NCI-H1694 (cell line): ENCODE measurements at regions not wholly inside any gene's neighbourhood (a gene's known extent, or its start where the extent isn't known, plus 50 kb on each side); places are given as distances from the start of the nearest gene placed in this dataset.
"Not testable (repeated sequence)": the region's sequence is repeated elsewhere in the genome, so short reads cannot be mapped to it uniquely, and the experiment has no call there.

Experiments
- DNase-seq: peaks from one replicate; lab custom pipeline; 2025; lab: John Stamatoyannopoulos, UW

DNA sequence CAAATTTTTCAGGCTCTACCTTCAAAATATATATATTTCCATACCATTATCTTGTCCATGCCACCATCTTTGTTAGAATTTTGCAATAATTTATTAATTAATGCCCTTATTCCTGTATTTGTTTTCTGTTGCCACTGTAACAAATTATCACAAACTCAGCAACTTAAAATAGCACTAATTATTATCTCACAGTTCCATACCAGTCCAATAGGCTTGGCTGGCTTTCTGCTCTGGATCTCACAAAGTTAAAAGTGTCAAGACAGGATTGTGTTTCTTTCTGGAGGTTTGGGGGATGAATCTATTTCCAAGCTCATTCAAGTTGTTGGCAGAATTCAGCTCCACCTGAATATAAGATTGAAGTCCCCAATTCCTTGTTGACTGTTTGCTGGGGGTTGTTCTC is 58.6 kb upstream of the SLC38A4 start:
- DNase-seq, result no peak

DNA sequence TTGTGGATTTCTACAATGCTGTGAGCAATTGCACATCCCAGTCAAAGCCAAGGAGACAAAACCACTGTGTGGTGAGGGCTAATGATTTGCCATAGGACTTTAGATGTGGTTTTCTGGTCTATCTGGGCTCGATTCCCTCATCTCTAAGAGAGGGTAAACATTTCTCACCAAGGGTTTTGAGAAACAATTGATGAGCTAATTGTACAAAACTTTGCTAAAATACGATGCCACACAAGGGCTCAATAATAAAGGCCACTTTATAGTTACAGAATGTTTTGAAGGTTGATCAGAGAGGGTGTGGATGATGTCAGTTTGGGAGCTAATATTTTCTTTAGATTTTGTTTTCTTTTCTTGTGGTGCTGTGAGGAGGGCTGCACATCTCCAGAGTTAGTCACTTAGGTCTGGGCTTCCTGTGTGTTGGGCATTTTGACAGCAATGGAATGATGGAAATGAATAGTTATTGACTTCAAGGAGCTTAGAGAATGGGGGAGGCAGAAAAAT is 60.8 kb upstream of the SLC38A4 start:
- DNase-seq, result no peak

DNA sequence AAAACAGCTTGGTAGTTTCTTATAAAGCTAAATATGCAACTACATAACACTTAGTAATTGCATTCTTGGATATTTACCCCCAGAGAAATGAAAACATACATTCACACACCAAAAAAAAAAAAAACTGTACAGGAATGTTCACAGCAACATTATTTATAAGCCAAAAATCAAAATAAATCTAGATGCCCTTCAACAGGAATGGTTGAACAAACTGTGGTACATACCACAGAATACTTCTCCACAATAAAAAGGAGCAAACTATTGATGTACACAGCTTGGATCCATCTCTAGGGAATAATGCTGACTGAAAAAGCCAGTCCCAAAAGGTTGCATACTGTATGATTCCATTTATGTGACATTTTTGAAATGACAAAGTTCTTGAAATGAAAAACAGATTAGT is 62.1 kb upstream of the SLC38A4 start:
- no peak for DNase-seq

DNA sequence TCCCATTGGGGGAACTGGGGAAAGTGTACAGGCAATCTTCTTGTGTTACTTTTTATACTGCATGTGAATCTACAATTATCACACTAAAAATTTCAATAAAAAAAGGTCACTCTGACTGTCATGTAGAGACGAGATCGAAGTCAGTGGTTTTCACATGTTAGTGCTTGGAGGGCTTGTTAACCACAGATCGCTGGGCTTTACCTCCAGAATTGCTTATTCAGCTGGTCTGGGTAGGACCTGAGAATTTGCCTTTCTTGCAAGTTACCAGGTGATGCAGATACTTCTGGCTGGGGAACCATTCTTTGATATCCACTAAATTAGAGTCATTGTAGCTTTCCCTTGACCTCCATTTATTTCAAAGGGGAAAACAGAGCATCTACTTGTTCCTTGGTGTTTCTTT is 62.8 kb upstream of the SLC38A4 start:
- no peak for DNase-seq

DNA sequence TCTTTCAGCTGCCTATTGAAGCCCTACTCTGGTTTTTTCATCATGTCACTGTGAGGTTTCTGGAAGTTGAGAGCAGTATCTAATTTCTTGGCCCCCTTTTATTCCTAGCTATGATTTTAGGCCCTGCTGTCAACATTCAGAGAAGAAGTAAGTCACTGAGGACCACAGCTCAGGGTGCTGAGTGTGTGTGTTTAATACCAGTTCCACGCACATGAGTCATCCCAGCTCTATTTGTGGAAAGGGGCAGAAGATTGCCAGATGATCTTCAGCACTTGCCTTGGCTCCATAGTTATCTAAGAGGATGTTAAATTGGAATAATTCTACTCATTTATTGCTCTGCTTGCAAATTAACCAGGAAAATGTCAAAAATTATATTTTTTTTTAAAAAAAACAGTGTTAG is 65.5 kb upstream of the SLC38A4 start:
- DNase-seq, result no peak

DNA sequence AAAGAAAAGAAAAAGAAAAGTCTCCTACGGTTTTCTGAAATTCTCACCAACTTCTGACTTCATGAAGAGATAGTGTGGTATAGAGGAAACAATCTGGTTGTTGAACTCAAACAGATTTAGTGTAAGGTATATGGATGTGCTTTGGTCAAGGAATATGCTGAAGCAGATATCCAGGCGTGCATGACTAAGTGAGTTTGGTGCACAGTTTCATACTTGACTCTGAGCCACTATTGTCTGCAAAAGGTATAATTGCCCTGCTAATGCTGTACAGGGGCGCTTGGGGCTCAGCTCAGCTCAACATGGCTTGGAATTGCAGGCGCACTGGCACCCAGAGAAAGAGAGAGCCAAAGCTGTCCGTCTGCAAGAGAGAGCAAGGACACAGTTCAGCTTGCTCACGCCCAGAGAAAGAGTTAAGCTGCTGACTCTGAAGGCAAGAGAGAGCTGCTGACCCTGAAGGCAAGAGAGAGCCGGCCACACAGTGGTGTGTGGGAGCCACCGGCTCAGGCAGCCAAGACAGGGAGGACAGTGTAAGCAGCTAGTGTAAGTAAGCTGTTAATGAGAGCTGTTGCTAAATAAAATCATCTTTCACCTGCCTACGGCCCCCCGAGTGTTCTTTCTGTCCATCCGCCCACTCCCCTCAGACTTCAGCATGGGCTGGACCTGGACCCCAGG is 66.4 kb upstream of the SLC38A4 start:
- no peak for DNase-seq

DNA sequence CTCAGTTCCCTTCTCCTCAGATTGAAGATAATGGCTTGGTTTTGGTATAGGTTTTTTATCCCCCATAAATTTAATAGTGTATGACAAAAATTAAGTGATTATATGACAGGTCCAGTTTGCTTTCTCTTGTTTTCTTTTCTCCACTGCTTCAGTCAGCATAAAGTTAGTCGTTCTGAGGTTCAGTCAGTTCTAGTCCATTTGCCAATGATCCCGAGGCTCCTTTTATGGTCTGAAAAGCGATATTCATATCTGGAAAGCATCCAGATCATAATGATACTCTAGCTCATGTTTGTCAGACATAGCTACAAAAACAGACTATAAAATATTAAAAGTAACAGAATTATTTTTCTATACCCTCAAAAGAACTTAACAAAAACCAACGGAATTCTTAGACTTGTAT is 67.1 kb upstream of the SLC38A4 start:
- no peak for DNase-seq

DNA sequence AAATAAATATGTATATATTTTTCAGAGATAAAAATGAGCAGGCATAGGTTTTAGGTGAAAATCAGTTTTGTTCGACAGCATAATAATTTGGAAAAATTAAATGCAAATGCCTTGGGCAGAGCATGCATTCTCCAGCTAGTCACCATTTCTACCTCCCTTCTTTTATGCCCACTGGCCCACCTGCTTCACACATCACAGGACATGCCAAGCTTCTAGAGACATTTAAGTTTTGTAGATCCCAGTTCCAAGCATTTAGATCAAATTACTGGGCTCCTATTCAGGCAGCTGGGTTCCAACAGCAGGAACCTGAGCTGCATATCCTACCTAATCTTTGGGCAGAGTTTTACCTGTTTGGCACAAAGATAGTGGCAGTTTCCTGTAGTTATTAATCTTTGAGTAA is 67.6 kb upstream of the SLC38A4 start:
- DNase-seq, result no peak

DNA sequence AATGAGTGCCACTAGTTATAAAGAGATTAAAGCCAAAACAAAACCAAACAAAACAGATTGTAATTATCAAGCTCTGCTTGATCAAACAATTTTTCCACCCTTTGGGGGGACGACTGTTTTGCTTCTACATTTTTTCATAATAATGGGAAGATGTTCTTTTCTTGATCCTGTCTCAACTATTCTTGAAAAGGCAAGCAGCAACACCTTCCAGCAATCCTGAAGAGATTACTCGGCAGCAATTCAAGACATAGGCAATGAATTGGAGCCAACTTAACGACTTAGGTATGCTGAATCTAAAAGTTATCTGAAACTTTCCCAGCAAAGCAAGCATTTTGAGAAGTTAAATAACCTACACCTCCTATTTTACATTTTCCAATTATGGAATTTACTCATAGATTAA is 69.9 kb upstream of the SLC38A4 start:
- no peak for DNase-seq

DNA sequence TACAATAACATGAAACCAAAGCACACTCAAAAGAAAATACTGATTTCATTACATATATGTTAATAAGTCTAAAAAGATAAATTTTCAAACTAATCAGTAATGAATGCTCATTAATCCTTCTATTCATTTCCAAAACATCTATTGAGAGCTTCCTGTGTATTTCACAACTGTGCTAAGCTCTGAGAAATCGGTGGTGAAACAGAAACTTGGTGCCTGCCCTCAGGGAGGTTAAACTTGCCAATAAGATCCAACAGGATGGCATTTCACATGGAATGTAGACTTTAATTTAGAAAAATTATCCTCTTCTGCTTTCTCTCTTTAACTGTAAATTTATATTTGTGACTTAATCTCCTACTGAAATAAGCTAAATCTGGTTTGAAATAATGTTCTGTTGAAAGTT is 70.9 kb upstream of the SLC38A4 start:
- DNase-seq, result no peak

DNA sequence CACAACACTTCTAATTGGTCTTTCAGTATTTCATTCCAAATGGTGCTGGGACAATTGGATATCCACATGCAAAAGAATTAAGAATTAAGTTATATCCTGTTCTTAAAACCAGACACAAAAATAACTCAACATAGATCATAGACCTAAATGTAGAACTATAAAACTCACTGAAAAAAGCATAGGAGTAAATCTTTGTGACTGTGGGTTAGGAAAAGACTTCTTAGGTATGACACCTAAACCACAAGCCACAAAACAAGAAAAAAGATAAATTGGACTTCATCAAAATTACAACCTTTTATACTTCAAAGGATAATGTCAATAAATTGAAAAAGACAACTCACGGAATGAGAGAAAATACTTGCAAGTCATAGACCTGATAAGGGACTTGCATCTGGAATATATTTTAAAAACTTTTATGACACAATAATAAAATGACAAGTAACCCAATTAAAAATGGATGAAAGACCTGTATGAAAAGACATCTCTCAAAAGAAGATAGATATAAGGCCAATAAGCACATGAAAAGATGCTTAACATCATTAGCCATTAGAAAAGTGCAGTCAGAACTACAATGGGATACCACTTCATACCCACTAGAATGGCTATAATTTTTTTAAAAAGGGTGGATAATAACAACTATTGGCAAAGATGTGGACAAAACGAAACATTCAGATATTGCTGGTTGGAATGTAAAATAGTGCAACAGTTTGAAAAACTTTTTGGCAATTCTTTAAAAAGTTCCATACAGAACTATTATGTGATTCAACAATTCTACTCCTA is 72.5 kb upstream of the SLC38A4 start:
- DNase-seq, result no peak

DNA sequence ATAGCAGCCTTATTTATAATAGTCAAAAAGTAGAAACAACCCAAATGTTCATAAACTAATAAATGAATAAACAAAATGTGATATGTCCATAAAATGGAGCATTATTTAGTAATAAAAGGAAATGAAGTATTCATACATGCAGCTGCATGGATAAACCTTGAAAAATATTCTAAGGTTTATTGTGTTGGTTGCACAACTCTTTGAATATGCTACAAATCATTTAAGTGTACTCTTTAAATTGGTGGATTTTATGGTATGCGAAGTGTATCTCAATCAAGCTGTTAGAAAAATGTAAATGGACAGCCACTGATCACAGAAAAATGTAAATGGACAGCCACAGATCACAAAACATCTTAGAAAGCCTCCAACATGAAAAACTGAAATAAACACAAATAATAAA is 73.2 kb upstream of the SLC38A4 start:
- no peak for DNase-seq

DNA sequence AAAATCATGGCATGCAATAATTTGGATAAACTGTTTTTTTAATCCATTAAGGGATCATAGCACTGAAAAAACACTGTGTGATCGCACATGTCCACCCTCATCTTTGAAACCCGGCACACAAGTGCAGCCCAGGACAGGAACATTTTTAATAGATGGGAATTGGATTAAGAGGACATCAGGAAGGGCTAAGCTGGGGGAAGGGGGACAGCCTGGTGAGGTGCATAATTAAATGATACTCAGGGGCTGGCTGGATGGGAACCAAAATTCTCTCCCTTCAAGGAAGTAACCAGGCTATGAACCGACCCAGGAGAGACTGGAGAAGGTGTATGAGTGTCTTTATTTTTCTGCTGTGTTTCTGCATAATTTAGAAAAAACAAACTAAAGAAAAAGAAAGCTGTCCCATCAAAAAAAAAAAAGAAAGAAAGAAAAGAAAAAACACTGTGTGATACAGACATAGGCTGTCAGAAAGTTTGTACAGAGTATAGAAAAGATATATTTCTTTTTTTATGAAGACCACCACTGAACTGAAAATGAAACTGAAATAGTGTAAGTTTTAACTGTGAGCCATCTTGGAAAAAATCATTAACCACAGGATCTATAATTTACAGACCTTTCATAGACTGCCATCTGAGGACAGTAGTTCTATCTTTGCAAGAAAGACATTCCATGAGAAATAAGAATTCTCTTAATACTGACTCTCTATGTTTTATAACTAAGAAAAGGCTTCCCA is 75.1 kb upstream of the SLC38A4 start:
- no peak for DNase-seq

DNA sequence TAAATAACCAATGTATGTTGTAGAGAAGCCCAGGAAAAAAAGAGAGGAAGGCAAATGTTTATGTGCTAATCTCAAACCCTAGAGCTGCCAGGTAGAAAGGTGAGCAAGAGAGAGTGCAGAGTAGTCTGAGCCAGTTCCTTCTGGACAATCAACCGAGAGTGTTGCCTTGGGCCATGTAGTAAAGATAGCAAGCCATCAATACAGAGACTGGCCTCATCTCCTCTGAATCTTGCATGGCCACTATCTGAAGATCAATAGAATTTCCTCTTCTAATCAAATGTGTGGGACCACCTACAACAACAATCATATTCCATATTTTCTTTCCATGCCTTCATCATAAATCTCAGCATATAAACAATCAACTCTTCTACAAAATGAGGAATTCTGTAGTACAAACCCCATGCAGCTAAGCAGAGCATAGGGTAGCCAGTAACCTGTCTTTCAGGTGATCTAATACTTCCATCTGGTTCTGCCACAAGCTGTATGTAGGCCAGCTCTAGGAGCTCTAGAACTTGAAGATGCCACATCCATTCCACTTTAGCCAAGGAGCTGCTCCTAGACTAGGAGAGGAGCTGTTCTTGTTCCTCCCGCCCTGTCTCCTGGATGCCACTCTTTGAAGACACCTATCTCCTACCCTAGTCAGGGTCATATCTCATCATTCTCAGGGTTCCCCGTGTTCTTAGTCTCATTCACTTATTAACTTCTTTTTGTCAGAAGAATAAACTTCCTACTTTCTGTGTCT is 75.8 kb upstream of the SLC38A4 start:
- no peak for DNase-seq

DNA sequence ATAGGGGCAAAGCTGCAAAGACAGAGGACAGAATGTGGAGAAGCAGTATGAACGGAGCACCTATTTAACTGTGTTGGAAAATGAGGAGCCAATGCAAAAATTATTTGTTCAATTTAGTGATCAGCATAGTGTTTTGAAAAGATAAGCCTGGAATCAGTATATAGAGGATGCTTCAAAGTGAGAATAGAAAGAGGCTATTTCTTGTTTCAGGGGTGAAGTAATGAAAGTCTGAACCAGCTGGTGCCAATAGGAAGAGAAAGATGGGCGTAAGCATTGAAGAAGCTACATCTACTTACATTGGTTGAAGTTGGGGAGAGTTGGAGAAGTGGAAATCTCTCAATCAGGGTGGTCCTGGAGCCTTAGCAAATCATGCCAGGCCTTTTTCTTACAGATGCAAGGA is 77.3 kb upstream of the SLC38A4 start:
- DNase-seq, result no peak

DNA sequence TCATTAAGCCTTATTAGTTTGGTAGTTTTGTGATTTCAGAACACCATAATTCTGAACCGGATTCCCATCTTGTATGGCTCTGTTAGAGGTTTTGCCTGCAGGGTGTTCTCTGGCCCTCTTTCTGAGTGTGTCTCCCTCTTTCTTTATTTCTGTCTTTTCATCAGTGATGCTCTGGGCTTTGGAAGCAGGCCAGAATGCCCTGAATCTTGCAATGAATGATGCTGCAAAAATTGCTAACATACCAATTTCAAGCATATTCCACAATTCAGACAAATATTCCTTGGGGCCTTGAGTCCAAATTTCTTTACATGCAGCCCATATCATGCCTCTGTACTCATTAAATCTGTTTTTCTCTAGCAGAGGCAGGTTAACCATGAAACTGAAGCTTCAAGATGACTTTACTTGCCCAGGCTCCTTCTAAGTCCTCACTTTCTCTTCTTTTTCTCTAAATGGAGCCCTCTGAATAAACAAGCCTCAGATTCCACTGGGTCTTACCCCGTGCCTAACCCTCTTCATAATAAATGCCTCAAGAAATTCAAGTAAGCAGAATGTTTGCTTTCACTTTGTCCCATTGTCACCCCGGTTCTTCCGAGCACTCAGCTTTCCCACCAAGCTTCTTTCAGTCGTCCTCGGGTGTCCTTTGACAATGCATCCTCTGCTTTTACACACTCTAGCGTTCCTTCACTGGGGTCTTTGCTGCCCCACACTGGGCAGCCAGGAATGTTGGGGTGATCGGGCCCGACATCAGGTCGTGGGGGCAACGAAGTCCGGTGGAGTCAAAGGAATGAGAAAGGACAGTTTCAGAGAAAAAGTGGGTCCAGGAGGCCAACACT is 78.8 kb upstream of the SLC38A4 start:
- DNase-seq, result no peak

DNA sequence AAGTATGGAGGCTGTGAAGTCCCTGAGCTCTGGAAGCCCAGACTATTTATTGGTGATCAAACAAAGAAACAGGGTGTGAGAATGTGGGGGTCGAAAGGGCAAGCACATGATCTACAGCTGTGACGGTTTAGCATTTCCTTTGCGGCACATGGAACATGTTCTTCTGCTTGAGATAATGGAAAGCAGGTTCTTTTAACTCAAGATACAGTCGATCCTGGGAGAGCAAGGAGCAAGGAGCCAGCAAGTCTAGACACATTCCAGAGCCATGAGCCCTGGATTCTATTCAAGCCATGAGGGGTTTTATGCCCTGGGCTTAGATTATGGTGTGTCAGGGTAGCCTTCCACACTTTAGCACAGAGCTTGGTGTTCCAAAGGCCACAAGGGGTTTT is 79.4 kb upstream of the SLC38A4 start:
- not testable (repeated sequence) for DNase-seq

DNA sequence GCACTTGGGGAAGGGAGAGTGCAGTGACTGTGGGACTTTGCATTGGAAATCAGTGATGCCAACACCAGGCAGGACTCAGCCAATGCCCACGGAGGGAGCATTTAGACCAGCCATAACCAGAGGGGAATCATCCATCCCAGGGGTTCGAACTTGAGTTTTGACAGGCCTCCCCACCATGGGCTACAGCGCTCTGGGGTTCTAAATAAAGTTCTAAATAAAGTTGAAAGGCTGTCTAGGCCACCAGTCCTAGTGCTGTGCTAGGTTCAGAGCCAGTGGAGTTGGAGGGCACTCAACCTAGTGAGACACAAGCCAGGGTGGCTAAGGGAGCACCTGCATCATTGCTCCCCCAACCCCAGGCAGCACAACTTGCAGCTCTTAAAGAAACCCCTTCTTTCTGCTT is 82.0 kb upstream of the SLC38A4 start:
- no peak for DNase-seq

DNA sequence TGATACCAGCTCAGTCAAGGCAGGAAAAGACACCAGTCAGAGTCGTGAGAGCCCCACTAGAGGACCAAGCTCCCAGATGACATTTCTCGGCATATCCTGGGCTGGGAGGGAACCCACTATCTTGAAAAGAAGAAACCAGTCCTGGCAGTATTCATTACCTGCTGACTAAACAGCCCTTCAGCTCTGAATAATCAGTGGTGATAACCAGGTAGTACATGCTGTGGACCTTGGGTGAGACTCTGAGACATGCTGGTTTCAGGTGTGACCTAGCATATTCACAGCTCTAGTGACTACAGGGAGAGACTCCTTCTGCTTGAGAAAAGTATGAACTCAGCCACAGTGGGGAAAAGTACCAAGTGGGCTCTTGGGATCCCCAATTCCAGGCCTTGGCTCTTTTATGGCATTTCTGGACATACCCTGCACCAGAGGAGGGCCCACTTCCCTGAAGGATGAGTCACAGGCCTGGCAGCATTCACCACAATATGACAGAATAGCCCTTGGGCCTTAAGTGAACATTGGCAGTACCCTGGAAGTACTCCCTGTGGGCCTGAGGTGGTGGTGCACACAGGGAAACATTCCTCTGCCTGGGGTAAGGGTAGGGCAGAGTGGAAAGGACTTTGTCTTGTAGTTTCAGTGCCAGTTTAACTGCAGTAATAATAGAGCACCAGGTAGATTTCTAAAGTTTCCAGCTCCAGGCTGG is 82.6 kb upstream of the SLC38A4 start:
- no peak for DNase-seq

DNA sequence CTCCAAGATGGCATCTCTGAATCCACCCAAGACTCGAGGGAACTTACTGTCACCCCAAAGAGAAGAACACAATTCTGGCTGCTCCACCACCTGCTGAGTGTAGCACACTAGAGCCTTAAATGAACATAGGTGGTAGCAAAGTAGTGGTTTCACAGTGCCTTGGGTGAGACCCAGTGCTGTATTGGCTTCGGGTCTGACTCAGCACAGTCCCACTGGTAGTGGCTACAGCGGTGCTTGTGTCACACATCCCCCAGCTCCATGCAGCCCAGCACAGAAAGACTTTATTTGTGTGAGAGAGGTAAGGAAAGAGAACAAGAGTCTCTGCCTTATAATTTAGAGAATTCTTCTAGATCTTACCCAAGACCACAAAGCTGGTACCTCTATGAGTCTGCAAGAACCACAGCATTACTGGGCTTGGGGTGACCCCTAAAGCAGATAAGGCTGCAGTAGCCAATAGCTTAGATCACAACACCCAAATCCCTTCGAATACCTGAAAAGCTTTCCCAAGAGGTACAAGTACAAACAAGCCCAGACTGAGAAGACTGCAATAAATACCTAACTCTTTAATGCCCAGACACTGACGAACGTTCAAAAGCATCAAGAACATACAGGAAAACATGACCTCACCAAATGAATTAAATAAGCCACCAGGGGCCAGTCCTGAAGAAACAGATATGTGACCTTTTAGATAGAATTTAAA is 83.3 kb upstream of the SLC38A4 start:
- DNase-seq, result no peak
